Fibroblast of lung (primary cell): ENCODE measurements at regions not wholly inside any gene's neighbourhood (a gene's known extent, or its start where the extent isn't known, plus 50 kb on each side); places are given as distances from the start of the nearest gene placed in this dataset.

ENCODE experiments used
- CTCF ChIP-seq, 2 donors: IDR thresholded peaks in 1 of 2; conservative IDR thresholded peaks in 1 of 2; 1 replicate in 1 of 2; 2 replicates in 1 of 2; pipeline ENCODE4 v1.5.1; 2011 to 2012; ENCODE audit warnings: low read length in 2 of 2, control low read depth in 1 of 2, inconsistent platforms in 1 of 2, low read depth in 1 of 2, mild to moderate bottlenecking in 1 of 2
- EZH2 ChIP-seq: IDR thresholded peaks from 2 replicates; pipeline ENCODE4 v1.5.1; 2012; ENCODE audit warnings: low read length, control low read depth, mild to moderate bottlenecking; ENCODE audit errors: missing control alignments

DNA sequence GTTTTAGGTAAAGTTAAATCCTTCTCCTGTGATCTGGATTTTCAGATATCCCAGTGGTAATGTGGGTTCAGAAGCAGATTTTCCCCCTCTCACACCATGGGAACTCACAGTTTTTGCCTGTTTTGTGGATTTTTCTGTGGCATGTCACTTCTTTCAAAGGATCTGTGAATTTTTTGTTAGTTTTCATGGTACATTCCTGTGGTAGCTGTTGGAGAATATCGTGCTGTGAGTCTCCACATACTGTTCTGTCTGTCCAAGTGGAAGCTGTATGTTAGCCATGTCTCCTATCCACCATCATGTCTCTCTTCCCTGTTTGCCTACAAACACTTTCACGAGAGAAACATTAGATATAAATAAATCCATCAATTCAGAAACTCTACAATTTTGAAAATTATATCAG lies 378.7 kb upstream of the ADGRB3 start:
- TF ChIP-seq CTCF (conservative IDR thresholded peaks at IDR 0.05 in 1 of 2, IDR thresholded peaks at IDR 0.05 in 1 of 2; ENCODE audit: low read depth in 1 of 2, low read length in 2 of 2) (no peak), EZH2 (no peak)
